ENCODE measurements at regions not wholly inside any gene's neighbourhood (a gene's known extent, or its start where the extent isn't known, plus 50 kb on each side); places are given as distances from the start of the nearest gene placed in this dataset.

- H3K9me3 ChIP-seq (ENCODE audit: control insufficient read depth in 2 of 2, insufficient read depth in 1 of 2, low read length in 1 of 2), result peaks cover 27 to 70% of the 10 kb centered on the region in 2 donors
- no peak for DNase-seq (ENCODE audit: low read depth in 6 of 9, low spot score in 9 of 9)
- H3K4me3 ChIP-seq (ENCODE audit: low read length in 2 of 2), result no peak overlapping the region
- H3K27me3 ChIP-seq (ENCODE audit: control insufficient read depth in 2 of 2, insufficient read depth in 1 of 2, low read length in 1 of 2), result no peaks in the 10 kb centered on the region
- H3K27ac ChIP-seq (ENCODE audit: low read depth in 1 of 2, low read length in 1 of 2), result no peak overlapping the region
- H3K4me1 ChIP-seq (ENCODE audit: control insufficient read depth in 2 of 2, insufficient read depth in 2 of 2, low read length in 2 of 2), result no peaks in the 10 kb centered on the region
- 86% methylated on average over 23 of the region's 23 CpGs for WGBS
- H3K36me3 ChIP-seq (ENCODE audit: control insufficient read depth in 2 of 2, insufficient read depth in 2 of 2, low read length in 1 of 2), result no peaks in the 10 kb centered on the region
These were observed 1686.8 kb downstream of the TP53TG3F start for GRCh38 chr16:35146031-35146710.

- Histone ChIP-seq H3K4me3 (ENCODE audit: low read length in 2 of 2) (no peak overlapping the region), H3K27me3 (ENCODE audit: control insufficient read depth in 2 of 2, insufficient read depth in 1 of 2, low read length in 1 of 2) (no peaks in the 10 kb centered on the region), H3K27ac (ENCODE audit: low read depth in 1 of 2, low read length in 1 of 2) (no peak overlapping the region), H3K4me1 (ENCODE audit: control insufficient read depth in 2 of 2, insufficient read depth in 2 of 2, low read length in 2 of 2) (no peaks in the 10 kb centered on the region), H3K9me3 (ENCODE audit: control insufficient read depth in 2 of 2, insufficient read depth in 1 of 2, low read length in 1 of 2) (peaks cover 26 to 77% of the 10 kb centered on the region in 2 donors), H3K36me3 (ENCODE audit: control insufficient read depth in 2 of 2, insufficient read depth in 2 of 2, low read length in 1 of 2) (no peaks in the 10 kb centered on the region)
- no peak for DNase-seq (ENCODE audit: low read depth in 6 of 9, low spot score in 9 of 9)
- WGBS, result 88% methylated on average over 14 of the region's 14 CpGs
These were observed 1687.5 kb downstream of the TP53TG3F start for GRCh38 chr16:35146723-35147458.

- Histone ChIP-seq H3K4me3 (ENCODE audit: low read length in 2 of 2) (no peak overlapping the region), H3K36me3 (ENCODE audit: control insufficient read depth in 2 of 2, insufficient read depth in 2 of 2, low read length in 1 of 2) (no peaks in the 10 kb centered on the region), H3K4me1 (ENCODE audit: control insufficient read depth in 2 of 2, insufficient read depth in 2 of 2, low read length in 2 of 2) (no peaks in the 10 kb centered on the region), H3K9me3 (ENCODE audit: control insufficient read depth in 2 of 2, insufficient read depth in 1 of 2, low read length in 1 of 2) (peaks cover 26 to 80% of the 10 kb centered on the region in 2 donors), H3K27me3 (ENCODE audit: control insufficient read depth in 2 of 2, insufficient read depth in 1 of 2, low read length in 1 of 2) (no peaks in the 10 kb centered on the region), H3K27ac (ENCODE audit: low read depth in 1 of 2, low read length in 1 of 2) (no peak overlapping the region)
- DNase-seq (ENCODE audit: low read depth in 6 of 9, low spot score in 9 of 9), result no peak
- 66% methylated on average over 10 of the region's 10 CpGs for WGBS
These were observed 1688.4 kb downstream of the TP53TG3F start for GRCh38 chr16:35147556-35148504.

GRCh38 chr16:35148748-35149147 is 1689.3 kb downstream of the TP53TG3F start:
- WGBS, result 59% methylated on average over 3 of the region's 3 CpGs
- DNase-seq (ENCODE audit: low read depth in 6 of 9, low spot score in 9 of 9), result no peak
- Histone ChIP-seq H3K27me3 (ENCODE audit: control insufficient read depth in 2 of 2, insufficient read depth in 1 of 2, low read length in 1 of 2) (no peaks in the 10 kb centered on the region), H3K36me3 (ENCODE audit: control insufficient read depth in 2 of 2, insufficient read depth in 2 of 2, low read length in 1 of 2) (no peaks in the 10 kb centered on the region), H3K9me3 (ENCODE audit: control insufficient read depth in 2 of 2, insufficient read depth in 1 of 2, low read length in 1 of 2) (peaks cover 24 to 79% of the 10 kb centered on the region in 2 donors), H3K27ac (ENCODE audit: low read depth in 1 of 2, low read length in 1 of 2) (no peak overlapping the region), H3K4me3 (ENCODE audit: low read length in 2 of 2) (no peak overlapping the region), H3K4me1 (ENCODE audit: control insufficient read depth in 2 of 2, insufficient read depth in 2 of 2, low read length in 2 of 2) (no peaks in the 10 kb centered on the region)

GRCh38 chr16:35149550-35149949 is 1690.1 kb downstream of the TP53TG3F start:
- Histone ChIP-seq H3K4me3 (ENCODE audit: low read length in 2 of 2) (no peak overlapping the region), H3K36me3 (ENCODE audit: control insufficient read depth in 2 of 2, insufficient read depth in 2 of 2, low read length in 1 of 2) (no peaks in the 10 kb centered on the region), H3K27me3 (ENCODE audit: control insufficient read depth in 2 of 2, insufficient read depth in 1 of 2, low read length in 1 of 2) (no peaks in the 10 kb centered on the region), H3K27ac (ENCODE audit: low read depth in 1 of 2, low read length in 1 of 2) (no peak overlapping the region), H3K4me1 (ENCODE audit: control insufficient read depth in 2 of 2, insufficient read depth in 2 of 2, low read length in 2 of 2) (no peaks in the 10 kb centered on the region), H3K9me3 (ENCODE audit: control insufficient read depth in 2 of 2, insufficient read depth in 1 of 2, low read length in 1 of 2) (peaks cover 17 to 74% of the 10 kb centered on the region in 2 donors)
- DNase-seq (ENCODE audit: low read depth in 6 of 9, low spot score in 9 of 9), result no peak
- WGBS, result 70% methylated on average over 3 of the region's 3 CpGs

GRCh38 chr16:35150805-35151312 is 1691.4 kb downstream of the TP53TG3F start:
- Histone ChIP-seq H3K36me3 (ENCODE audit: control insufficient read depth in 2 of 2, insufficient read depth in 2 of 2, low read length in 1 of 2) (no peaks in the 10 kb centered on the region), H3K27me3 (ENCODE audit: control insufficient read depth in 2 of 2, insufficient read depth in 1 of 2, low read length in 1 of 2) (no peaks in the 10 kb centered on the region), H3K4me3 (ENCODE audit: low read length in 2 of 2) (no peak overlapping the region), H3K4me1 (ENCODE audit: control insufficient read depth in 2 of 2, insufficient read depth in 2 of 2, low read length in 2 of 2) (no peaks in the 10 kb centered on the region), H3K9me3 (ENCODE audit: control insufficient read depth in 2 of 2, insufficient read depth in 1 of 2, low read length in 1 of 2) (peaks cover 14 to 67% of the 10 kb centered on the region in 2 donors), H3K27ac (ENCODE audit: low read depth in 1 of 2, low read length in 1 of 2) (no peak overlapping the region)
- no peak for DNase-seq (ENCODE audit: low read depth in 6 of 9, low spot score in 9 of 9)
- 87% methylated on average over 1 of the region's 1 CpG for WGBS

- 33% methylated on average over 1 of the region's 1 CpG for WGBS
- Histone ChIP-seq H3K9me3 (ENCODE audit: control insufficient read depth in 2 of 2, insufficient read depth in 1 of 2, low read length in 1 of 2) (peaks cover 7 to 55% of the 10 kb centered on the region in 2 donors), H3K4me3 (ENCODE audit: low read length in 2 of 2) (no peak overlapping the region)
These were observed 1692.7 kb downstream of the TP53TG3F start for GRCh38 chr16:35152067-35152627.

GRCh38 chr16:35154627-35155026 is 1695.2 kb downstream of the TP53TG3F start:
- DNase-seq (ENCODE audit: low read depth in 6 of 9, low spot score in 9 of 9), result no peak
- H3K4me3 ChIP-seq (ENCODE audit: low read length in 2 of 2), result no peak overlapping the region
- H3K36me3 ChIP-seq (ENCODE audit: control insufficient read depth in 2 of 2, insufficient read depth in 2 of 2, low read length in 1 of 2), result no peaks in the 10 kb centered on the region
- no peaks in the 10 kb centered on the region for H3K27me3 ChIP-seq (ENCODE audit: control insufficient read depth in 2 of 2, insufficient read depth in 1 of 2, low read length in 1 of 2)
- H3K9me3 ChIP-seq (ENCODE audit: control insufficient read depth in 2 of 2, insufficient read depth in 1 of 2, low read length in 1 of 2), result peaks cover 3 to 35% of the 10 kb centered on the region in 2 donors
- no peak overlapping the region for H3K27ac ChIP-seq (ENCODE audit: low read depth in 1 of 2, low read length in 1 of 2)
- H3K4me1 ChIP-seq (ENCODE audit: control insufficient read depth in 2 of 2, insufficient read depth in 2 of 2, low read length in 2 of 2), result no peaks in the 10 kb centered on the region

More at GRCh38 chr16:35152067-35152627, 1692.7 kb downstream of the TP53TG3F start:
- Histone ChIP-seq H3K27me3 (ENCODE audit: control insufficient read depth in 2 of 2, insufficient read depth in 1 of 2, low read length in 1 of 2) (no peaks in the 10 kb centered on the region), H3K27ac (ENCODE audit: low read depth in 1 of 2, low read length in 1 of 2) (no peak overlapping the region), H3K36me3 (ENCODE audit: control insufficient read depth in 2 of 2, insufficient read depth in 2 of 2, low read length in 1 of 2) (no peaks in the 10 kb centered on the region), H3K4me1 (ENCODE audit: control insufficient read depth in 2 of 2, insufficient read depth in 2 of 2, low read length in 2 of 2) (no peaks in the 10 kb centered on the region)
- no peak for DNase-seq (ENCODE audit: low read depth in 6 of 9, low spot score in 9 of 9)
